GM12878 (cell line): ENCODE measurements at regions not wholly inside any gene's neighbourhood (a gene's known extent, or its start where the extent isn't known, plus 50 kb on each side); places are given as distances from the start of the nearest gene placed in this dataset.

Source experiments
- ATAC-seq: fragments of 200-7000 bp; cut with Tn5 transposase; 3 replicates; pipeline ENCODE4 v1.9.1; 2020; ENCODE audit warnings: mild to moderate bottlenecking, moderate library complexity
- BruUV-seq: library from RNA; stranded (reverse); fragments of 400-500 nt; replicated peaks from 2 replicates; lab custom pipeline; 2021; lab: Mats Ljungman, UMichigan
- CTCF ChIA-PET: fragments of 300-600 bp; sonication (Branson Sonifier 250); formaldehyde crosslinking; extraction: SDS; loops from one replicate; lab custom pipeline; 2021; ENCODE audit warnings: inconsistent platforms; lab: Yijun Ruan, JAX
- POLR2A ChIA-PET: fragments of 350-600 bp; formaldehyde crosslinking; extraction: SDS; loops from one replicate; lab custom pipeline; 2021; ENCODE audit warnings: inconsistent platforms; lab: Charles Lee
- RAD21 ChIA-PET: fragments of 300-600 bp; sonication (Branson Sonifier 250); formaldehyde crosslinking; loops from one replicate; lab custom pipeline; 2023; ENCODE audit warnings: antibody characterized with exemption; ENCODE audit not compliant: unreplicated experiment; lab: Charles Lee
- SMC1A ChIA-PET: fragments of 300-600 bp; sonication (Branson Sonifier 250); formaldehyde crosslinking; loops from one replicate; lab custom pipeline; 2023; ENCODE audit not compliant: unreplicated experiment, uncharacterized antibody; lab: Charles Lee
- DNase-seq: peaks from one replicate; pipeline ENCODE4 v3.0.0-alpha.2; 2011; ENCODE audit warnings: low read depth, low spot score
- FAIRE-seq: peaks from 3 replicates; lab custom pipeline; 2011; peaks lifted over from hg19 to GRCh38; lab: Jason Lieb, UNC
- H2AFZ ChIP-seq: 2 replicates; pipeline ENCODE4 v1.6.0; 2011; ENCODE audit warnings: low read depth, low read length, control low read depth; ENCODE audit not compliant: control insufficient read depth
- H3K27ac ChIP-seq: 2 replicates; pipeline ENCODE4 v1.5.1; 2011; ENCODE audit warnings: control low read depth; ENCODE audit not compliant: control insufficient read depth, insufficient read depth
- H3K27me3 ChIP-seq, 2 experiments: replicated peaks in 1 of 2; 2 replicates each; pipeline versions ENCODE4 v1.6.0 to v1.6.1; 2011; ENCODE audit warnings: low read length in 1 of 2; ENCODE audit not compliant: control insufficient read depth in 2 of 2, insufficient read depth in 2 of 2
- H3K36me3 ChIP-seq, 2 experiments: 2 replicates each; pipeline ENCODE4 v1.5.1; 2011; ENCODE audit warnings: low read length in 1 of 2; ENCODE audit not compliant: control insufficient read depth in 2 of 2, insufficient read depth in 2 of 2
- H3K4me1 ChIP-seq: 2 replicates; pipeline ENCODE4 v1.6.1; 2011; ENCODE audit warnings: mild to moderate bottlenecking, low read length, moderate library complexity, mixed read lengths; ENCODE audit not compliant: control insufficient read depth, insufficient read depth
- H3K4me2 ChIP-seq: 2 replicates; pipeline ENCODE4 v1.6.0; 2011; ENCODE audit warnings: control low read depth; ENCODE audit not compliant: control insufficient read depth, insufficient read depth
- H3K4me3 ChIP-seq: fragments of 200-600 bp; sonication (generic); 2 replicates; pipeline ENCODE4 v1.5.1; 2016
- H3K79me2 ChIP-seq: 2 replicates; pipeline ENCODE4 v1.6.0; 2011; ENCODE audit warnings: low read length; ENCODE audit not compliant: control insufficient read depth, insufficient read depth
- H3K9ac ChIP-seq: 2 replicates; pipeline ENCODE4 v1.8.0; 2011; ENCODE audit warnings: low read length, control low read depth, mixed read lengths; ENCODE audit not compliant: control insufficient read depth, insufficient read depth
- H3K9me3 ChIP-seq: replicated peaks from 3 replicates; pipeline ENCODE4 v1.5.1; 2011; ENCODE audit warnings: mild to moderate bottlenecking, low read length; ENCODE audit not compliant: control insufficient read depth, insufficient read depth
- H4K20me1 ChIP-seq: 2 replicates; pipeline ENCODE4 v1.6.0; 2011; ENCODE audit not compliant: control insufficient read depth, insufficient read depth
- ATF3 ChIP-seq: IDR thresholded peaks from 2 replicates; pipeline ENCODE4 v1.6.1; 2011; ENCODE audit warnings: low read depth, mild to moderate bottlenecking, low read length, moderate library complexity, borderline replicate concordance; ENCODE audit errors: extremely low read depth
- ETV6 ChIP-seq, 2 experiments: fragments of 450-650 bp in 1 of 2; IDR thresholded peaks in 1 of 2; conservative IDR thresholded peaks in 1 of 2; 2 replicates each; pipeline ENCODE4 v1.6.1; 2014; ENCODE audit warnings: antibody characterized with exemption in 1 of 2, borderline replicate concordance in 1 of 2, low read depth in 1 of 2, mild to moderate bottlenecking in 1 of 2, moderate library complexity in 1 of 2
- GATAD2B ChIP-seq: fragments of 450-650 bp; conservative IDR thresholded peaks from 2 replicates; pipeline ENCODE4 v1.6.1; 2017; ENCODE audit warnings: low read depth, mild to moderate bottlenecking, moderate library complexity
- MEF2A ChIP-seq: IDR thresholded peaks from 2 replicates; pipeline ENCODE4 v1.6.1; 2011; ENCODE audit warnings: low read depth, mild to moderate bottlenecking, low read length, moderate library complexity; ENCODE audit not compliant: insufficient read depth
- MEF2B ChIP-seq: fragments of 450-650 bp; IDR thresholded peaks from 2 replicates; pipeline ENCODE4 v1.6.1; 2018; ENCODE audit warnings: mild to moderate bottlenecking, moderate library complexity; ENCODE audit not compliant: partially characterized antibody, poor library complexity, severe bottlenecking
- NBN ChIP-seq: fragments of 450-650 bp; IDR thresholded peaks from 2 replicates; pipeline ENCODE4 v1.6.1; 2016
- NFIC ChIP-seq: IDR thresholded peaks from 2 replicates; pipeline ENCODE4 v1.6.1; 2012; ENCODE audit warnings: low read depth, mild to moderate bottlenecking, inconsistent platforms, low read length, moderate library complexity
- NKRF ChIP-seq: fragments of 450-650 bp; conservative IDR thresholded peaks from 2 replicates; pipeline ENCODE4 v1.6.1; 2017; ENCODE audit warnings: mild to moderate bottlenecking, moderate library complexity
- NR2C1 ChIP-seq: fragments of 450-650 bp; IDR thresholded peaks from 2 replicates; pipeline ENCODE4 v1.6.1; 2017; ENCODE audit warnings: antibody characterized with exemption, mild to moderate bottlenecking, moderate library complexity
- POU2F2 ChIP-seq: IDR thresholded peaks from 3 replicates; pipeline ENCODE4 v1.6.1; 2011; ENCODE audit warnings: low read depth, mild to moderate bottlenecking, low read length, borderline replicate concordance
- RUNX3 ChIP-seq: IDR thresholded peaks from 2 replicates; pipeline ENCODE4 v1.6.1; 2012; ENCODE audit warnings: low read length, inconsistent platforms
- SMAD5 ChIP-seq: IDR thresholded peaks from 2 replicates; pipeline ENCODE4 v1.6.1; 2016; ENCODE audit warnings: antibody characterized with exemption, low read depth
- TBL1XR1 ChIP-seq: IDR thresholded peaks from 2 replicates; pipeline ENCODE4 v1.6.1; 2012; ENCODE audit warnings: low read depth, low read length, improper control_type of control experiment
- USF1 ChIP-seq: IDR thresholded peaks from 2 replicates; pipeline ENCODE4 v1.6.1; 2011; ENCODE audit warnings: borderline replicate concordance, low read depth, mild to moderate bottlenecking, moderate library complexity, mixed read lengths, low read length; ENCODE audit not compliant: insufficient read depth; ENCODE audit errors: extremely low read length
- ZBTB11 ChIP-seq: fragments of 450-650 bp; formaldehyde crosslinking; IDR thresholded peaks from 2 replicates; pipeline ENCODE4 v1.5.0; 2022; ENCODE audit warnings: mild to moderate bottlenecking, missing genetic modification characterization
- ZNF622 ChIP-seq: fragments of 450-650 bp; IDR thresholded peaks from 2 replicates; pipeline ENCODE4 v1.6.1; 2017; ENCODE audit warnings: mild to moderate bottlenecking, inconsistent platforms
- ZZZ3 ChIP-seq: IDR thresholded peaks from 2 replicates; pipeline ENCODE4 v1.6.1; 2011; ENCODE audit warnings: low read depth; ENCODE audit not compliant: control insufficient read depth, insufficient read length
- WGBS: methylation state at CpG from one replicate; pipeline ENCODE4 v1.1.6; 2016; ENCODE audit warnings: low lambda C conversion rate; ENCODE audit not compliant: insufficient replicate concordance, insufficient coverage; ENCODE audit errors: missing lambda C conversion rate; 5-methylcytosine and 5-hydroxymethylcytosine counted together
- in situ Hi-C: fragments of 300-500 bp; cut with MboI; formaldehyde crosslinking; loops from 9 replicates; pipeline ENCODE4 v1.14.3; 2018; ENCODE audit warnings: mixed read lengths
- intact Hi-C: fragments of 100-400 bp; cut with micrococcal nuclease; formaldehyde crosslinking; loops from one replicate; pipeline ENCODE4 v1.14.2; 2022; ENCODE audit not compliant: unreplicated experiment
- TF ChIP-seq, protein P1 (sequence below): fragments of 450-650 bp; IDR thresholded peaks from 2 replicates; pipeline ENCODE4 v1.6.1; 2017; ENCODE audit warnings: borderline replicate concordance

- TF ChIP-seq ZNF622 (no peak), RUNX3 (no peak), MEF2B (no peak), ZZZ3 (no peak), ATF3 (no peak), USF1 (no peak), GATAD2B (no peak), NBN (no peak), NKRF (no peak), TBL1XR1 (no peak), ETV6 (conservative IDR thresholded peaks at IDR 0.05 in 1 of 2, IDR thresholded peaks at IDR 0.05 in 1 of 2; ENCODE audit: borderline replicate concordance in 1 of 2, low read depth in 1 of 2) (no peak), MEF2A (no peak), NFIC (no peak), POU2F2 (no peak), NR2C1 (no peak), ZBTB11 (CRISPR knock-in tag) (no peak), SMAD5 (no peak)
- TF ChIP-seq, protein P1, sequence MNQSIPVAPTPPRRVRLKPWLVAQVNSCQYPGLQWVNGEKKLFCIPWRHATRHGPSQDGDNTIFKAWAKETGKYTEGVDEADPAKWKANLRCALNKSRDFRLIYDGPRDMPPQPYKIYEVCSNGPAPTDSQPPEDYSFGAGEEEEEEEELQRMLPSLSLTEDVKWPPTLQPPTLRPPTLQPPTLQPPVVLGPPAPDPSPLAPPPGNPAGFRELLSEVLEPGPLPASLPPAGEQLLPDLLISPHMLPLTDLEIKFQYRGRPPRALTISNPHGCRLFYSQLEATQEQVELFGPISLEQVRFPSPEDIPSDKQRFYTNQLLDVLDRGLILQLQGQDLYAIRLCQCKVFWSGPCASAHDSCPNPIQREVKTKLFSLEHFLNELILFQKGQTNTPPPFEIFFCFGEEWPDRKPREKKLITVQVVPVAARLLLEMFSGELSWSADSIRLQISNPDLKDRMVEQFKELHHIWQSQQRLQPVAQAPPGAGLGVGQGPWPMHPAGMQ = no peak
- H3K9ac ChIP-seq = no peak overlapping the region
- ATAC-seq (no peak), DNase-seq (no peak), FAIRE-seq (no peak)
- WGBS = 64% methylated on average over 4 of the region's 4 CpGs
- BruUV-seq = no TSS peak
- RAD21 ChIA-PET = no interaction called here
- SMC1A ChIA-PET = no interaction called here
- H3K79me2 ChIP-seq = no peaks in the 10 kb centered on the region
- H3K27me3 ChIP-seq = no peaks in the 10 kb centered on the region; a peak in 1 of 4 replicates
- CTCF ChIA-PET = no interaction called here
- intact Hi-C loops (no loop called here), in situ Hi-C loops (no loop called here)
- H3K4me2 ChIP-seq = no peak overlapping the region
- H3K4me1 ChIP-seq = no peaks in the 10 kb centered on the region; the same call in 1 of the 2 replicates
- POLR2A ChIA-PET = no interaction called here
- H2AFZ ChIP-seq = no peak overlapping the region
- no peaks in the 10 kb centered on the region for H3K36me3 ChIP-seq
- no peaks in the 10 kb centered on the region for H3K9me3 ChIP-seq
- no peak overlapping the region for H3K4me3 ChIP-seq
- H3K27ac ChIP-seq = no peak overlapping the region
- no peaks in the 10 kb centered on the region for H4K20me1 ChIP-seq
These were observed 542.3 kb downstream of the BCOR start for GRCh38 chrX:39555431-39555830.
